ENCODE measurements at regions not wholly inside any gene's neighbourhood (a gene's known extent, or its start where the extent isn't known, plus 50 kb on each side); places are given as distances from the start of the nearest gene placed in this dataset.
"Not testable (repeated sequence)": the region's sequence is repeated elsewhere in the genome, so short reads cannot be mapped to it uniquely, and the experiment has no call there.

GRCh38 chr2:185388226-185388625, 350.4 kb upstream of the FSIP2 start:
- no peak for DNase-seq (ENCODE audit: insufficient read length, low spot score)
- FAIRE-seq = no peak
- TF ChIP-seq PAX5 (IDR thresholded peaks at IDR 0.05; ENCODE audit: insufficient read depth, low read length, severe bottlenecking) = no peak
- TF ChIP-seq POLR2AphosphoS5 (IDR thresholded peaks at IDR 0.05; ENCODE audit: low read depth, low read length) = no peak
- no peak for TF ChIP-seq POU2F2 (IDR thresholded peaks at IDR 0.05; ENCODE audit: low read depth, low read length)
- no peak for TF ChIP-seq SPI1 (IDR thresholded peaks at IDR 0.05; ENCODE audit: low read depth, low read length)
- TF ChIP-seq TAF1 (IDR thresholded peaks at IDR 0.05; ENCODE audit: low read depth, low read length) = no peak
- TF ChIP-seq POLR2A (IDR thresholded peaks at IDR 0.05; ENCODE audit: low read depth, low read length) = no peak

DNA sequence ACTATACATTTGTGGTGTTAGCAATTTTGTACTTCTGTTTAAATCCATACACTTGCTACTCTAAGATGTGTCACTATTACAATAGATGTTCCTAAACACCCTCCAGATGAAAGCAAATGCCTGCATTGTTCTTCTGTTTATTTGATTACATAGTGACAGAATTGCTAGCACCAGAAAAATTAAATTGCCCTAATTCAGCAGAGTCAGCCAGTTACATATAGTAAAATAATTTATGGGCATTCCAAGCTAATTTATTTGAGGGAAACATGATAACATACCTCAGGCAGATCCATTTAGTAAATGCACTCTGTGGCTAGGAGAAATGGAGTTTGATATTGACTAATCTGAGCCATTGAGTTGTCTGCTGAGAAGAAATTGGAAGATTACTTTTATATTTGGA, 347.1 kb upstream of the FSIP2 start:
- no peak for DNase-seq (ENCODE audit: insufficient read length, low spot score)
- FAIRE-seq = no peak
- TF ChIP-seq TAF1 (IDR thresholded peaks at IDR 0.05; ENCODE audit: low read depth, low read length) (no peak), POLR2A (IDR thresholded peaks at IDR 0.05; ENCODE audit: low read depth, low read length) (no peak), POLR2AphosphoS5 (IDR thresholded peaks at IDR 0.05; ENCODE audit: low read depth, low read length) (no peak), SPI1 (IDR thresholded peaks at IDR 0.05; ENCODE audit: low read depth, low read length) (no peak), POU2F2 (IDR thresholded peaks at IDR 0.05; ENCODE audit: low read depth, low read length) (no peak)

DNA sequence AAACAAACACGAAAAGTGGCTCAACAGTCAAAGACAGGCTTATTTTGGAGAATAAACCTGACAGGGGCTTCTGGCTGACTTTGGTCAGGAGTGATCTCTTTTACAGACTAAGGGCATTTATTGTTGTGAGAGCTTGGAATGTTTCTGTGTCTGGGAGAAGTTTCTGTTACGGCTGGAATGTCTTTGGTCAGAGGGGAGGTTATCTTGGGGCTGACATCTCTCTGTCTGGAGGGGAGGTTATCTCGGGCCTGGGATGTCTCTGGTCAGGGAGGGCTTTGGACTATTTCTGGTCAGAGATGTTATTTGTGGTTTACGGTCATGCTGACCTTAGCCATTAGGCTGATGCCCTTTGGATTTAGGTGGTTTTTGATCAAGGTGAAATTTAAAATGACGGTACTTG, 345.5 kb upstream of the FSIP2 start:
- TF ChIP-seq POLR2A (IDR thresholded peaks at IDR 0.05; ENCODE audit: low read depth, low read length) = no peak
- no peak for TF ChIP-seq POU2F2 (IDR thresholded peaks at IDR 0.05; ENCODE audit: low read depth, low read length)
- TF ChIP-seq POLR2AphosphoS5 (IDR thresholded peaks at IDR 0.05; ENCODE audit: low read depth, low read length) = no peak
- DNase-seq (ENCODE audit: insufficient read length, low spot score) (no peak), FAIRE-seq (no peak)

GRCh38 chr2:185402474-185402873, 336.1 kb upstream of the FSIP2 start:
- TF ChIP-seq PAX5 (IDR thresholded peaks at IDR 0.05; ENCODE audit: insufficient read depth, low read length, severe bottlenecking) (no peak), POLR2A (IDR thresholded peaks at IDR 0.05; ENCODE audit: low read depth, low read length) (no peak), POLR2AphosphoS5 (IDR thresholded peaks at IDR 0.05; ENCODE audit: low read depth, low read length) (no peak), TAF1 (IDR thresholded peaks at IDR 0.05; ENCODE audit: low read depth, low read length) (no peak), SPI1 (IDR thresholded peaks at IDR 0.05; ENCODE audit: low read depth, low read length) (no peak), POU2F2 (IDR thresholded peaks at IDR 0.05; ENCODE audit: low read depth, low read length) (no peak)
- FAIRE-seq (no peak), DNase-seq (ENCODE audit: insufficient read length, low spot score) (no peak)

DNA sequence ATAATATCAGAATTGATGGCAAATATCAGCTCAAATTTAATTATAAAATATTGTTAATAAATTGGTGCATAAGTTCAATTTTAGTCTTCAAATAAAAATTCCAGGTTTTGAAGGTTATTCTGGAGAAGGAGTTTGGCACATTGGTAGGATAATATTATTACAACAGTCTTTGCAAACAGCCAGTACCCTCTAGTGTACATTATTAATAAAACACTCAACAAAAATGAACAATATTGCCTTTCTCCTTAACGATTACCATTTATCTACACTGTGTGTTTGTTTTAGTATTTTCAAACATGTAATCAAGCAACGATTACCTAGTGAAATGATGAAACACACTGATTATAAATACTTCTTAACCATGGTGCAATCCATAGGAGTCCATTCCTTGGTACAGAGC, 334.0 kb upstream of the FSIP2 start:
- TF ChIP-seq SPI1 (IDR thresholded peaks at IDR 0.05; ENCODE audit: low read depth, low read length) (no peak), POU2F2 (IDR thresholded peaks at IDR 0.05; ENCODE audit: low read depth, low read length) (no peak)
- FAIRE-seq (no peak), DNase-seq (ENCODE audit: insufficient read length, low spot score) (no peak)

DNA sequence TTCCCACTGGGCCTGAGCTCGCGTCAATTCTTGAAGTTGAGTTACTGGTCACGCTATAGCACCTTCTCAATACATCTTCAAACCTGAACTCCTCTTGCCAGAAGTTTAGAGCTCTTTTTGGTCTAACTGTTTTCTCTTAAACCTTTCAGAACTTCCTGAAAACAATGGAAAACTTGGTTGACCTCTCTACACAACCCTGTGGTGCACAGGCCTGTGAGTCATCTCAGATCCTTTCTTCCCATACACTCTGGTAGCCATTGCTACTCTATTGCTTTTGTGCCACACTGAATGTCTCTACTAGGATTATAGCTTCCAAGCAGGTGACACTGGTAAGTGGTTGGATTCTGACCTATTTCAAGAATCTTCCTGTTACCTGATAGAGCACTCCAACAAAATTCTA, 321.5 kb upstream of the FSIP2 start:
- no peak for TF ChIP-seq SPI1 (IDR thresholded peaks at IDR 0.05; ENCODE audit: low read depth, low read length)
- no peak for TF ChIP-seq POU2F2 (IDR thresholded peaks at IDR 0.05; ENCODE audit: low read depth, low read length)
- no peak for TF ChIP-seq POLR2A (IDR thresholded peaks at IDR 0.05; ENCODE audit: low read depth, low read length)
- no peak for TF ChIP-seq POLR2AphosphoS5 (IDR thresholded peaks at IDR 0.05; ENCODE audit: low read depth, low read length)
- no peak for TF ChIP-seq TAF1 (IDR thresholded peaks at IDR 0.05; ENCODE audit: low read depth, low read length)
- no peak for TF ChIP-seq PAX5 (IDR thresholded peaks at IDR 0.05; ENCODE audit: insufficient read depth, low read length, severe bottlenecking)
- DNase-seq (ENCODE audit: insufficient read length, low spot score) = no peak
- FAIRE-seq = no peak

GRCh38 chr2:185417688-185418087, 320.9 kb upstream of the FSIP2 start:
- TF ChIP-seq POLR2AphosphoS5 (IDR thresholded peaks at IDR 0.05; ENCODE audit: low read depth, low read length) (no peak), SPI1 (IDR thresholded peaks at IDR 0.05; ENCODE audit: low read depth, low read length) (no peak), POU2F2 (IDR thresholded peaks at IDR 0.05; ENCODE audit: low read depth, low read length) (no peak), PAX5 (IDR thresholded peaks at IDR 0.05; ENCODE audit: insufficient read depth, low read length, severe bottlenecking) (no peak), TAF1 (IDR thresholded peaks at IDR 0.05; ENCODE audit: low read depth, low read length) (no peak), POLR2A (IDR thresholded peaks at IDR 0.05; ENCODE audit: low read depth, low read length) (no peak)
- no peak for FAIRE-seq
- no peak for DNase-seq (ENCODE audit: insufficient read length, low spot score)

DNA sequence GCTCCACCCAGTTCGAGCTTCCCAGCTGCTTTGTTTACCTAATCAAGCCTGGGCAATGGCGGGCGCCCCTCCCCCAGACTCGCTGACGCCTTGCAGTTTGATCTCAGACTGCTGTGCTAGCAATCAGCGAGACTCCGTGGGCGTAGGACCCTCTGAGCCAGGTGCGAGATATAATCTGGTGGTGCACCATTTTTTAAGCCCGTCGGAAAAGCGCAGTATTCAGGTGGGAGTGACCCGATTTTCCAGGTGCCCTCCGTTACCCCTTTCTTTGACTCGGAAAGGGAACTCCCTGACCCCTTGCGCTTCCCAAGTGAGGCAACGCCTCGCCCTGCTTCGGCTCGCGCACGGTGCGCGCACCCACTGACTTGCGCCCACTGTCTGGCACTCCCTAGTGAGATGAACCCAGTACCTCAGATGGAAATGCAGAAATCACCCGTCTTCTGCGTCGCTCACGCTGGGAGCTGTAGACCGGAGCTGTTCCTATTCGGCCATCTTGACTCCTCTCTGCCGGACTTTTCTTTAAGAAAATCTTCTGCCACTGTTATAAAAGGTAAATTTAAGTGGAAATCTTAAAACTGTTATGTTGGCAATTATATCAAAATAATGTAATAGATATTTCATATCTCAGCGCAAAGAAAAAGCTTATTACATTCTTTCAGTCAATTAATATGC, 313.5 kb upstream of the FSIP2 start:
- not testable (repeated sequence) for DNase-seq (ENCODE audit: insufficient read length, low spot score); FAIRE-seq

- FAIRE-seq (no peak), DNase-seq (ENCODE audit: insufficient read length, low spot score) (no peak)
- TF ChIP-seq POLR2AphosphoS5 (IDR thresholded peaks at IDR 0.05; ENCODE audit: low read depth, low read length) (no peak), TAF1 (IDR thresholded peaks at IDR 0.05; ENCODE audit: low read depth, low read length) (no peak), POU2F2 (IDR thresholded peaks at IDR 0.05; ENCODE audit: low read depth, low read length) (no peak), PAX5 (IDR thresholded peaks at IDR 0.05; ENCODE audit: insufficient read depth, low read length, severe bottlenecking) (no peak), SPI1 (IDR thresholded peaks at IDR 0.05; ENCODE audit: low read depth, low read length) (no peak), POLR2A (IDR thresholded peaks at IDR 0.05; ENCODE audit: low read depth, low read length) (no peak)
Observed at GRCh38 chr2:185428000-185428399, 310.6 kb upstream of the FSIP2 start.

GRCh38 chr2:185433824-185434223, 304.8 kb upstream of the FSIP2 start:
- no peak for FAIRE-seq
- DNase-seq (ENCODE audit: insufficient read length, low spot score) = no peak
- TF ChIP-seq PAX5 (IDR thresholded peaks at IDR 0.05; ENCODE audit: insufficient read depth, low read length, severe bottlenecking) = no peak
- no peak for TF ChIP-seq POU2F2 (IDR thresholded peaks at IDR 0.05; ENCODE audit: low read depth, low read length)
- no peak for TF ChIP-seq TAF1 (IDR thresholded peaks at IDR 0.05; ENCODE audit: low read depth, low read length)
- no peak for TF ChIP-seq POLR2AphosphoS5 (IDR thresholded peaks at IDR 0.05; ENCODE audit: low read depth, low read length)
- TF ChIP-seq POLR2A (IDR thresholded peaks at IDR 0.05; ENCODE audit: low read depth, low read length) = no peak
- no peak for TF ChIP-seq SPI1 (IDR thresholded peaks at IDR 0.05; ENCODE audit: low read depth, low read length)

Data from GM12891 (cell line).